GM21576 (cell line): ENCODE measurements at regions not wholly inside any gene's neighbourhood (a gene's known extent, or its start where the extent isn't known, plus 50 kb on each side); places are given as distances from the start of the nearest gene placed in this dataset.

Experiments used
- ATAC-seq: cut with Tn5 transposase; IDR thresholded peaks from one replicate; pipeline ENCODE4 v1.9.1; 2021; ENCODE audit warnings: mild to moderate bottlenecking, moderate library complexity; ENCODE audit not compliant: unreplicated experiment

GRCh38 chr10:70966646-70967553, 78.5 kb upstream of the PCBD1 start:
- ATAC-seq, result no peak

- ATAC-seq, result no peak
These were observed 79.5 kb upstream of the PCBD1 start for GRCh38 chr10:70967591-70968587.

DNA sequence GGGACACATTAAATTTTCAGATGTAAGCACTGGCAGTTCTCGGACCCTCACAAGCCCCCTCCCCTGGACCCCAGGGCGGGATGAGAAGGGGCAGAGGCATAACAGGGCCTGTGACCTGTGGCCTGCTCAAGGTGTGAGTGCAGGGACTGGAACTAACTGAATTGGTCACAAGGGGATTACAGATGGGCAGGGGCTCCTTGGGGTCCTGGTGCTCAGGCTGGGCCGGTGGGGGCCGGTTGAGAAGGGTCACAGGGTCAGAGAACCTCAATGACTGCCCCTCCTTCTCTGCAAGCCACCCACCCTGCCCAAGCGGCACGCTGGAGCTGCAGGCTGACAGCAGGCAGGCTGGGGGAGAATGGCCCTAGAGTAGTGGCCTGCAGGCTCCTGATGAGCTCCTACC, 80.8 kb upstream of the PCBD1 start:
- ATAC-seq, result no peak

GRCh38 chr10:70970830-70971229, 82.5 kb upstream of the PCBD1 start:
- no peak for ATAC-seq

DNA sequence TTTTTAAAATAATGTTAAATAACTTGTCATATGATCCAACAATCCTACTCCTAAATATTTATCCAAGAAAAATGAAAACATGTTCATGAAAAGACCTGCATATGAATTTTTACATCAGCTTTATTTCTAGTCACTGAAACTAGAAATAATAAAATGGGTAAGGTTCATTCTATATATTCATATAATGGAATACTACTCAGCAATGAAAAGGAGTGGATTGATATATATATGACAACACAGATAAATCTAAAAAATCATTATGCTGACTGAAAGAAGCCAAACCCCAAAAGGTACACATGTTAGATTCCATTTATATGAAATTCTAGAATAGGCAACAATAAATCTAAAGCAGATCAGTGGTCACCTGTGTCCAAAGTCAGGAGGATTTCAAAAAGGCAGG, 84.9 kb upstream of the PCBD1 start:
- no peak for ATAC-seq

DNA sequence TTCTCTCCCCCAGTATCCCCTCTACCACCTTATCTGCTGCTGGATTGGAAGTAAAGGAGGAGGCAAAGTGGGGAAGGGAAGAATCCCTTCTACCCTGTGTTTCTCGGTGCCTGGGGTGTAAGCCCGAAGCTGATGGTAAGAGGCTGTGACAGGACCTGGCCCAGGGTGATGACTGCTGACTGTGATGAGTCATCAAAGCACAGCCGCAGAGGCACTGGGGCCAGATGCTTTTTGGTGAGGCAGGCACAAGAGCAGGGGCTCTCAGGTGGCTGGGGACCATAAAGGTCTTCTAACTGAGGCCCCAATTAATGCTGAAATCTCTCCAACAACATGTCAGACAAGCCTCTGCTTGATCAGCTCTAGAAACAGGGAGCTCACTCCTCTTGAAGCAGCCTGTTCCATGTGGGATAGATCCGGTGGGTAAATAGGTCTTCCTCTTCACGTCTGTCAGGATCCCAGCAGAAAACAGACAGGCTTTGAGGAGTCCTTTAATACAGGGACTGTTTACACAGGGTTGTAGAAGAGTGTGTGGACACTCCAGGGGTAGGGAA, 86.1 kb upstream of the PCBD1 start:
- no peak for ATAC-seq

DNA sequence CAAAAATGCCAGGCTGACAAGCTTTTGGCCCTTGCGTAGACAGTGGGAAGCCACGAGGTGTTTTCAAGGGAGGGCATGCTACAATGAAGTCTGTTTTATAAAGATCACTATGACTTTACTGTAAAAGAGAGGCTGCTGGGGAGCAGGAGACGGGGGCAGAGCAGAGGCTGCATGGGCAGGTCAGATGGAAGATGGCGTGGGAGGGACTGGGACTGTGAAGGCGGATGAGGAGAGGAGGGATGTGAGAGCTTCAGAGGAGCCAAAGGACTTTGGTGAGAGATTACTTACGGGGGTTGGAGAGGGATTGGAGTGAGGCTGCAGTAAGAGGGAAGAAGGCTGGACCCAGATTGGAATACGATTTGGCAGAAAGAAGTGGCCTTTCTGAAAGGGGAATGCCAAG, 86.6 kb upstream of the PCBD1 start:
- ATAC-seq, result no peak

DNA sequence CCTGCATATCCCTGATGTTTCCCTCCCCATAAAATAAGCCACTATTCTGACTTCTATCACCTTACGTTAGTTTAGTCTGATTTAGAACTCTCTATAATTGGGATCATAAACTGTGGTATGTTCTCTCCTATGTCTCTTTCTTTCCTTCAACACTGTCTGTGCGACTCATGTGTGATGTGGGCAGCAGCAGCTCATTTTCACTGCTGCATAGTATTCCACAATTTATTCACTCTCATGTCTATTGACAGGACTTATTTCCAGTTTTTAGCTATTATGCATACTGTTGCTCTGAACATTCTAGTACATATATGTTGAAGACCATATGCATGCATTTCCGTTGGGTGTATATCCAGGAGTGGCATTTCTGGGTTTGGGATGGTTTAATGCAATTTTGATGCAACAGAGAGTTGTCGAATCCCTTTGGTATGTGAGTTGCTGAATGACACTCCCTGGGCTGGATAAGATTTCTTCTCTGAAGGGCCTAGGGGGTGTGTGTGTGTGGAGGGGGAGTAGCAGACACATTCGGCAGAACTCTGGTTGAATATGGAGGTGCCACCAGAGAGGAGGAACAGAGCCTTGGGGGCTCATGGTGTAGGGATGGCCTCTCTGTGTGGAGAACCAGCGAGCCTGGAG, 87.8 kb upstream of the PCBD1 start:
- no peak for ATAC-seq

GRCh38 chr10:70977625-70978024, 89.3 kb upstream of the PCBD1 start:
- ATAC-seq, result no peak

- no peak for ATAC-seq
These were observed 89.8 kb upstream of the PCBD1 start for GRCh38 chr10:70978181-70978580.

DNA sequence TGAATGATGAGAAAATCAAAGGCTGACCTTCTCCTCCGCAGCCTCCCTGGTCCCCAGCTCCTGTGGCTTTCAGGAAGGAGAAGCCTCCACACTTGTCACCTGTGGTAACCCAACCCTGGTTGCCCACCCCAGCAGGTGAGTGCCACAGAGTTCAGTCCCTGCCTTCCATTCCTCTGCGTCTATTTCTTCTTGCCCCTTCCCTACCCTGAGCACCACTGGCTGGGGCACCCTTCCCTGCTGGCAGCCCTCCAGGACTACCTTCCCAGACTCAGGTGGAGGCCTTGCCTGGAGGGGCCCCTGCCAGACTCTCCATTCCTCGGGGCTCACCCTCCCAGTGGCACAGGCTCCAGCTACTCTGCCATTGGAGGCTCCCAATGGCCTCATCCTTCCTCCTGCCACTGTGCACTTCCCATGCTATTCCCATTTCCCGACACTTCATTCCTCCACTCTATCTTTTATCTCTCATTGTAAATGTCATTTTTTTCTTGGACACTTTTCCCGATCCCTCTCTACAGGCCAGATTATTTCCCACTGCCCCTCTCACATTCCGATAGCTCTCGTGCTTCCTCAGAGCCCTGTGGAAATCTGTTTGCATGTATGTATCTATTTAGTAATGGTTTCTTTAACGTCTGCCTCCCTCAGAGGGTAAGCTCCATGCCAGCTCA, 90.6 kb upstream of the PCBD1 start:
- ATAC-seq, result no peak

GRCh38 chr10:70980687-70981086, 92.3 kb upstream of the PCBD1 start:
- no peak for ATAC-seq

GRCh38 chr10:70981171-70981836, 92.9 kb upstream of the PCBD1 start:
- no peak for ATAC-seq

DNA sequence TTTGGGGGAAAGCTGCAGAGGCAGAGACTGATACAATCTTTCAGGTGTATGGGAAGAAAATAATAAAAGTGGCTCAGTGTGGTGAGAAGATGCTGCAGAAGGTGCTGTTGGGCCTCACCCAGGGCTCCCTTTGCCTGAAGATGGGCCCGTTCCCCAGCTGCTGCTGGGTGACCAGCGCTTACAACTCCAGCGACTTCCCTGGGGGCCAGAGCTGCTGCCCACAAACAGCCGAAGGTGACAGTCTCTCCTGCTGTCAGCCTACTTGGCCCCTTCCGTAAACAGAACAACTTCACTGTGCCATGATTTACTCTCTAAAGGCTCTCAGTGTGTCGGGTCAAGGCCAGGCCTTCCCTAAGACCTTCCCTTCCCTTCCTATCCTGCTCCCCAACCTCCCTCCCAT, 93.6 kb upstream of the PCBD1 start:
- ATAC-seq, result no peak

- peak; percentile 52 for ATAC-seq
These were observed 94.1 kb upstream of the PCBD1 start for GRCh38 chr10:70982443-70982842.

GRCh38 chr10:70984986-70985722, 96.8 kb upstream of the PCBD1 start:
- ATAC-seq, result no peak

- ATAC-seq, result no peak
These were observed 97.7 kb upstream of the PCBD1 start for GRCh38 chr10:70985824-70986622.

DNA sequence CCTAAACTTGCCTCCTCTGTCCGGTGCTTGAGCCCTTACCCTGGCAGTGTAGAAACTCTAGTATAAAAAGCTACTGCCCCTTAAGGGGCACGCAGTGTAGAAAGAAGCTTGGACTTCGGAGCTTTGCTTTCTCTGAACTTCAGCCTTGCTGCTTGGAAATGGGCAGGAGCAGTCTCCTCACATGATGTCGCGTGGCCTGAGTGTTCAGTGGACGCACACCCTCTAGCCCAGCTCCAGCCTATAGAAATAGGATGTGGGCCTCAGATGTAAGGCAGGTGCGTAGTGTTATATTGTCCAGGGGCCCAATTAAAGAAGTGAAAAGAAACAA, 98.2 kb upstream of the PCBD1 start:
- no peak for ATAC-seq
